ENCODE measurements at regions not wholly inside any gene's neighbourhood (a gene's known extent, or its start where the extent isn't known, plus 50 kb on each side); places are given as distances from the start of the nearest gene placed in this dataset.

DNA sequence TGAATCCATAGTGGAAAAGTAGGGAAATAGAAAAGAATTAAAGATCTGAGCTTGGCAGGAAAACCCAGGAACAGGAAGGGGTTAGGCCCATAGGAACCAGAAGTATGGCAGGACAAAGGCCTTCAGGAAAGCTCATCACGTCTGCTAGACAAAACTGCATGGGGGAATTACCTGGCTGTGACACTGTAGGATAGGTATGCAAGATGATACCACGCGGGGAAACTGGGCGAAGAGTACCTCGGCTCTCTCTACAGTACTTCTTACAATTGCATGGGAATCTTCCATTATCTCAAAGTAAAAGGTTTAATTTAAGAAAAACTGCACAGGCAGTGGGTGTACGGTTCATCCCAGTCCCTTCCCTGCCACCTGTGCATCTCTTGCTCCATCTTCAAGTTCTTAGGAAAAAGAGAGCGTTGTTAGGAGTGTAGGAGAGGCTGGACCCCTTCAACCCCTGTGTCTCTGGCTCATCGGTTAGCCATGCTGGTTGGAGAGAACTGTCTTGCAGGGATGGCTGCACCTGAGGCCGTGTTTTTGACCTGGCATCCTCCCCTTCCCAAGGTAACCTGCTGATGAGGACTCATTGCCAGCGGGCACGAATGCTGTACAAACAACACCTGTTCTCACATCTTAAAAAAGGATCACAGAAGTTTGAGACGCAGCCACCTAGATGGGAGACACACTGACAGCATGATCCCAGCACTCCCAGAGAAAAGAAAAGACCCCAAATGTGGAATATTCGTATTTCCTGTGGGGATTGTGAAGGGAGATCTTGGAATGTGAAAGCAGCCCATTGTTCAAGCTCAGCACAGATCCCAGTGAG is 120.5 kb upstream of the COPS8 start:
- no peak for TF ChIP-seq POLR2AphosphoS5 (IDR thresholded peaks at IDR 0.05; ENCODE audit: borderline replicate concordance, low read depth, low read length)
- no peak for TF ChIP-seq EZH2 (IDR thresholded peaks at IDR 0.05)
